Hematopoietic multipotent progenitor cell treated with erythropoietin and hydrocortisone succinate and interleukin-3 and kit ligand, for 6 days (in vitro differentiated cells): ENCODE measurements at regions not wholly inside any gene's neighbourhood (a gene's known extent, or its start where the extent isn't known, plus 50 kb on each side); places are given as distances from the start of the nearest gene placed in this dataset.

Experiments
- DNase-seq: peaks from one replicate; pipeline ENCODE4 v3.0.0-alpha.2; 2015

GRCh38 chr13:74450964-74451363 is 316.8 kb upstream of the KLF12 start:
- DNase-seq = no peak

GRCh38 chr13:74450525-74450845 is 316.3 kb upstream of the KLF12 start:
- no peak for DNase-seq

- DNase-seq = no peak
Observed at GRCh38 chr13:74449811-74450524, 315.8 kb upstream of the KLF12 start.

GRCh38 chr13:74444864-74445479 is 310.8 kb upstream of the KLF12 start:
- no peak for DNase-seq

GRCh38 chr13:74444161-74444571 is 310.0 kb upstream of the KLF12 start:
- DNase-seq = no peak

- DNase-seq = no peak
Observed at GRCh38 chr13:74443631-74444030, 309.4 kb upstream of the KLF12 start.

- DNase-seq = no peak
Observed at GRCh38 chr13:74442751-74443150, 308.5 kb upstream of the KLF12 start.

- DNase-seq = no peak
Observed at GRCh38 chr13:74438901-74439300, 304.7 kb upstream of the KLF12 start.

GRCh38 chr13:74434782-74435181 is 300.6 kb upstream of the KLF12 start:
- no peak for DNase-seq

- no peak for DNase-seq
Observed at GRCh38 chr13:74424455-74424854, 290.3 kb upstream of the KLF12 start.

GRCh38 chr13:74423434-74423833 is 289.2 kb upstream of the KLF12 start:
- no peak for DNase-seq

GRCh38 chr13:74414458-74414857 is 280.3 kb upstream of the KLF12 start:
- no peak for DNase-seq

- no peak for DNase-seq
Observed at GRCh38 chr13:74413482-74413881, 279.3 kb upstream of the KLF12 start.

GRCh38 chr13:74409551-74409950 is 275.3 kb upstream of the KLF12 start:
- no peak for DNase-seq

- DNase-seq = no peak
Observed at GRCh38 chr13:74406420-74406819, 272.2 kb upstream of the KLF12 start.

- DNase-seq = no peak
Observed at GRCh38 chr13:74398599-74398998, 264.4 kb upstream of the KLF12 start.

- no peak for DNase-seq
Observed at GRCh38 chr13:74389056-74389455, 254.9 kb upstream of the KLF12 start.

- no peak for DNase-seq
Observed at GRCh38 chr13:74388626-74389025, 254.4 kb upstream of the KLF12 start.

- DNase-seq = no peak
Observed at GRCh38 chr13:74372511-74372910, 238.3 kb upstream of the KLF12 start.

GRCh38 chr13:74367193-74367592 is 233.0 kb upstream of the KLF12 start:
- no peak for DNase-seq

GRCh38 chr13:74361274-74361673 is 227.1 kb upstream of the KLF12 start:
- no peak for DNase-seq

- no peak for DNase-seq
Observed at GRCh38 chr13:74346960-74347359, 212.8 kb upstream of the KLF12 start.

- DNase-seq = no peak
Observed at GRCh38 chr13:74338341-74338740, 204.1 kb upstream of the KLF12 start.

GRCh38 chr13:74336546-74336945 is 202.3 kb upstream of the KLF12 start:
- DNase-seq = no peak

- no peak for DNase-seq
Observed at GRCh38 chr13:74335370-74335769, 201.2 kb upstream of the KLF12 start.
